ENCODE measurements at regions not wholly inside any gene's neighbourhood (a gene's known extent, or its start where the extent isn't known, plus 50 kb on each side); places are given as distances from the start of the nearest gene placed in this dataset.

DNA sequence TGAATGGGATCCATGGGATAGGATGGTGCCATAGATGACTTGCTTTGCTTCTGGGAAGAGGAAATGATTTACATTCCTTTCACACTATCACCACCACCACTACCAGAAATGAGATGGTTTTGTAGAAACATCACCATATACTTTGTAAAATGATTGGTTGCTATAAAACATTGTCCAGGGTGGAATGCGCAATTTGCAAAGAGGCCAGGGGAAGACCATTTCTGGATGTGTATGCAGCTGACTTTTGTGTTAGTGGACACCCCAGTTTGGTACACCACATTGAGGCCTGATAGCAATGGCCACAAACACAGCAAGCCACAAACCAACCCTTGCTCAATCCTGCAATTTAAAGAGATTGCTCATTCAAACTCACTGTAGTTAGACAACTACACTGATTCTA is 56.7 kb upstream of the RCN1 start:
- no peak for FAIRE-seq
- no peak for DNase-seq (ENCODE audit: low read depth, low spot score)
- H3K4me2 ChIP-seq (ENCODE audit: control insufficient read depth, extremely low read depth, insufficient read depth, low read depth, low read length): no peak overlapping the region

DNA sequence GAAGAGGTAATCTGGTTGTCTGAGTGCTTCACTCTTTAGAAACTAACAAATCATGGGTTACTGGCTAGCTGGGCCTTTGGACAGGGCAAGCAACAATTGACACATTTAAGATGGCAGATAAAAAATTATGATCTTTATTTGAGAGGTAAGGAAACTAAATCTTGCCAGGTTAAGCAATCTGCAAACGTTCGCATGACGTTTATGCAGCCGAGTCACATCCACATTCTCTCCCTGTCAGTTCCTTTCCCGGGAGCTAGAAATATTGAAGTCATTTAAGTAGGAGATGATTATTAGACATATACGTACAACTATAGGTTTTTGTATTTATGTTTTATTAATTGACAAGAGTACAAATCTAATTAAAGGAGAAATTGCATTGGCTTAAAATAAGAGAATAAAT is 57.4 kb upstream of the RCN1 start:
- dilution Hi-C loops (cut with MboI; ENCODE audit: extremely low pct_ligation_motif_present, low sequenced_read_pairs): no loop called here
- no peaks in the 10 kb centered on the region for H3K27me3 ChIP-seq (ENCODE audit: control insufficient read depth, extremely low read depth, insufficient read depth, low read length)
- H3K36me3 ChIP-seq (ENCODE audit: control insufficient read depth in 2 of 2, extremely low read depth in 1 of 2, insufficient read depth in 2 of 2, low read length in 2 of 2): no peaks in the 10 kb centered on the region
- no peak overlapping the region for H3K4me3 ChIP-seq (ENCODE audit: control insufficient read depth in 2 of 3, extremely low read depth in 1 of 3, insufficient read depth in 2 of 3, low read depth in 1 of 3, low read length in 3 of 3)
- no peaks in the 10 kb centered on the region for H3K9me1 ChIP-seq (ENCODE audit: control insufficient read depth, extremely low read depth, insufficient read depth, low read length)
- DNase-seq (ENCODE audit: low read depth, low spot score) (no peak), FAIRE-seq (no peak)
- H3K79me2 ChIP-seq (ENCODE audit: control insufficient read depth, insufficient read depth, low read length): no peaks in the 10 kb centered on the region
- H3K9me3 ChIP-seq (ENCODE audit: control insufficient read depth, low read depth, low read length): no peaks in the 10 kb centered on the region
- H3K4me2 ChIP-seq (ENCODE audit: control insufficient read depth, extremely low read depth, insufficient read depth, low read depth, low read length): no peak overlapping the region
- no peak overlapping the region for H2AFZ ChIP-seq (ENCODE audit: control insufficient read depth, low read length)
- H3K27ac ChIP-seq (ENCODE audit: control insufficient read depth, insufficient read depth, low read length): no peak overlapping the region
- TF ChIP-seq, protein P1, sequence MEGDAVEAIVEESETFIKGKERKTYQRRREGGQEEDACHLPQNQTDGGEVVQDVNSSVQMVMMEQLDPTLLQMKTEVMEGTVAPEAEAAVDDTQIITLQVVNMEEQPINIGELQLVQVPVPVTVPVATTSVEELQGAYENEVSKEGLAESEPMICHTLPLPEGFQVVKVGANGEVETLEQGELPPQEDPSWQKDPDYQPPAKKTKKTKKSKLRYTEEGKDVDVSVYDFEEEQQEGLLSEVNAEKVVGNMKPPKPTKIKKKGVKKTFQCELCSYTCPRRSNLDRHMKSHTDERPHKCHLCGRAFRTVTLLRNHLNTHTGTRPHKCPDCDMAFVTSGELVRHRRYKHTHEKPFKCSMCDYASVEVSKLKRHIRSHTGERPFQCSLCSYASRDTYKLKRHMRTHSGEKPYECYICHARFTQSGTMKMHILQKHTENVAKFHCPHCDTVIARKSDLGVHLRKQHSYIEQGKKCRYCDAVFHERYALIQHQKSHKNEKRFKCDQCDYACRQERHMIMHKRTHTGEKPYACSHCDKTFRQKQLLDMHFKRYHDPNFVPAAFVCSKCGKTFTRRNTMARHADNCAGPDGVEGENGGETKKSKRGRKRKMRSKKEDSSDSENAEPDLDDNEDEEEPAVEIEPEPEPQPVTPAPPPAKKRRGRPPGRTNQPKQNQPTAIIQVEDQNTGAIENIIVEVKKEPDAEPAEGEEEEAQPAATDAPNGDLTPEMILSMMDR (optimal IDR thresholded peaks at IDR 0.05 in 1 of 3, IDR thresholded peaks at IDR 0.05 in 1 of 3, conservative IDR thresholded peaks at IDR 0.05 in 1 of 3; ENCODE audit: extremely low read depth in 1 of 3, insufficient read depth in 2 of 3, low read length in 3 of 3): no peak
- no peak for TF ChIP-seq EZH2 (IDR thresholded peaks at IDR 0.05; ENCODE audit: low read length)
- no peaks in the 10 kb centered on the region for H3K4me1 ChIP-seq (ENCODE audit: control insufficient read depth, extremely low read depth, insufficient read depth, low read length)
- no peaks in the 10 kb centered on the region for H4K20me1 ChIP-seq (ENCODE audit: control insufficient read depth, extremely low read depth, insufficient read depth, low read length)
- no peak overlapping the region for H3K9ac ChIP-seq (ENCODE audit: control insufficient read depth, extremely low read depth, insufficient read depth, low read length)

More for the DNA sequence above, 56.7 kb upstream of the RCN1 start:
- Histone ChIP-seq H3K36me3 (ENCODE audit: control insufficient read depth in 2 of 2, extremely low read depth in 1 of 2, insufficient read depth in 2 of 2, low read length in 2 of 2) (no peaks in the 10 kb centered on the region), H3K9me3 (ENCODE audit: control insufficient read depth, low read depth, low read length) (no peaks in the 10 kb centered on the region), H4K20me1 (ENCODE audit: control insufficient read depth, extremely low read depth, insufficient read depth, low read length) (no peaks in the 10 kb centered on the region), H3K9me1 (ENCODE audit: control insufficient read depth, extremely low read depth, insufficient read depth, low read length) (no peaks in the 10 kb centered on the region), H3K4me1 (ENCODE audit: control insufficient read depth, extremely low read depth, insufficient read depth, low read length) (no peaks in the 10 kb centered on the region), H3K27ac (ENCODE audit: control insufficient read depth, insufficient read depth, low read length) (no peak overlapping the region), H2AFZ (ENCODE audit: control insufficient read depth, low read length) (no peak overlapping the region), H3K27me3 (ENCODE audit: control insufficient read depth, extremely low read depth, insufficient read depth, low read length) (no peaks in the 10 kb centered on the region), H3K4me3 (ENCODE audit: control insufficient read depth in 2 of 3, extremely low read depth in 1 of 3, insufficient read depth in 2 of 3, low read depth in 1 of 3, low read length in 3 of 3) (no peak overlapping the region), H3K79me2 (ENCODE audit: control insufficient read depth, insufficient read depth, low read length) (no peaks in the 10 kb centered on the region), H3K9ac (ENCODE audit: control insufficient read depth, extremely low read depth, insufficient read depth, low read length) (no peak overlapping the region)
- dilution Hi-C loops (cut with MboI; ENCODE audit: extremely low pct_ligation_motif_present, low sequenced_read_pairs): no loop called here
- TF ChIP-seq, protein P1 (optimal IDR thresholded peaks at IDR 0.05 in 1 of 3, IDR thresholded peaks at IDR 0.05 in 1 of 3, conservative IDR thresholded peaks at IDR 0.05 in 1 of 3; ENCODE audit: extremely low read depth in 1 of 3, insufficient read depth in 2 of 3, low read length in 3 of 3): no peak
- no peak for TF ChIP-seq EZH2 (IDR thresholded peaks at IDR 0.05; ENCODE audit: low read length)
